ENCODE measurements at regions not wholly inside any gene's neighbourhood (a gene's known extent, or its start where the extent isn't known, plus 50 kb on each side); places are given as distances from the start of the nearest gene placed in this dataset.
"Not testable (repeated sequence)": the region's sequence is repeated elsewhere in the genome, so short reads cannot be mapped to it uniquely, and the experiment has no call there.

GRCh38 chr5:40437452-40437861 is 242.3 kb upstream of the PTGER4 start:
- DNase-seq (ENCODE audit: unreplicated experiment), result peak; percentile 75
- POLR2A ChIA-PET, result interaction anchor here (0.6 to 1.7 kb wide), 11 partner anchors 9 to 242 kb away, joined by 3 to 7 read pairs (median 3); partner anchors contain the start of gene PTGER4
- H3K4me3 Mint-ChIP-seq (ENCODE audit: unreplicated experiment), result no peak overlapping the region

GRCh38 chr5:40436535-40437237 is 243.0 kb upstream of the PTGER4 start:
- H3K4me1 Mint-ChIP-seq (ENCODE audit: insufficient read depth, unreplicated experiment), result peaks cover 4% of the 10 kb centered on the region
- intact Hi-C loops (cut with micrococcal nuclease), result no loop called here
- ChIA-PET POLR2A (interaction anchor here (0.6 to 1.7 kb wide), 7 partner anchors 12 to 766 kb away, joined by 3 to 7 read pairs (median 4); partner anchors contain the start of gene PTGER4), CTCF (interaction anchor here (0.7 to 1.1 kb wide), 3 partner anchors 27 to 65 kb away, joined by 3 read pairs; no protein-coding TSS in a partner anchor)
- TF ChIP-seq CTCF (IDR thresholded peaks at IDR 0.05; ENCODE audit: unreplicated experiment), result no peak
- no peak overlapping the region for H3K4me3 Mint-ChIP-seq (ENCODE audit: unreplicated experiment)
- no peaks in the 10 kb centered on the region for H3K27me3 Mint-ChIP-seq (ENCODE audit: insufficient read depth, unreplicated experiment)
- H3K9me3 Mint-ChIP-seq (ENCODE audit: unreplicated experiment), result no peaks in the 10 kb centered on the region
- no peak overlapping the region for H3K27ac Mint-ChIP-seq (ENCODE audit: low read depth, unreplicated experiment)
- BruUV-seq (replicated peaks), result no TSS peak
- DNase-seq (ENCODE audit: unreplicated experiment), result no peak
- H3K36me3 Mint-ChIP-seq (ENCODE audit: insufficient read depth, unreplicated experiment), result no peaks in the 10 kb centered on the region

More at GRCh38 chr5:40437452-40437861, 242.3 kb upstream of the PTGER4 start:
- Mint-ChIP-seq H3K36me3 (ENCODE audit: insufficient read depth, unreplicated experiment) (no peaks in the 10 kb centered on the region), H3K9me3 (ENCODE audit: unreplicated experiment) (no peaks in the 10 kb centered on the region), H3K27me3 (ENCODE audit: insufficient read depth, unreplicated experiment) (no peaks in the 10 kb centered on the region), H3K27ac (ENCODE audit: low read depth, unreplicated experiment) (no peak overlapping the region), H3K4me1 (ENCODE audit: insufficient read depth, unreplicated experiment) (peaks cover 4% of the 10 kb centered on the region)
- BruUV-seq (replicated peaks), result no TSS peak
- intact Hi-C loops (cut with micrococcal nuclease), result no loop called here
- CTCF ChIA-PET, result interaction anchor here (0.6 to 1.1 kb wide), 5 partner anchors 9 to 488 kb away, joined by 3 to 4 read pairs (median 3); no protein-coding TSS in a partner anchor
- TF ChIP-seq CTCF (IDR thresholded peaks at IDR 0.05; ENCODE audit: unreplicated experiment), result no peak

- intact Hi-C loops (cut with micrococcal nuclease); H3K36me3 Mint-ChIP-seq (ENCODE audit: insufficient read depth, unreplicated experiment); H3K27ac Mint-ChIP-seq (ENCODE audit: low read depth, unreplicated experiment); H3K9me3 Mint-ChIP-seq (ENCODE audit: unreplicated experiment); DNase-seq (ENCODE audit: unreplicated experiment); BruUV-seq (replicated peaks); H3K4me3 Mint-ChIP-seq (ENCODE audit: unreplicated experiment); H3K4me1 Mint-ChIP-seq (ENCODE audit: insufficient read depth, unreplicated experiment); H3K27me3 Mint-ChIP-seq (ENCODE audit: insufficient read depth, unreplicated experiment); POLR2A ChIA-PET: not testable (repeated sequence)
- CTCF ChIA-PET, result interaction anchor here (0.7 kb wide), 4 partner anchors 8 to 321 kb away, joined by 3 to 4 read pairs (median 3); no protein-coding TSS in a partner anchor
These were observed 244.0 kb upstream of the PTGER4 start for GRCh38 chr5:40435706-40436105.

GRCh38 chr5:40432836-40433235 is 246.9 kb upstream of the PTGER4 start:
- Mint-ChIP-seq H3K36me3 (ENCODE audit: insufficient read depth, unreplicated experiment) (no peaks in the 10 kb centered on the region), H3K4me1 (ENCODE audit: insufficient read depth, unreplicated experiment) (peaks cover 23% of the 10 kb centered on the region), H3K27me3 (ENCODE audit: insufficient read depth, unreplicated experiment) (no peaks in the 10 kb centered on the region), H3K27ac (ENCODE audit: low read depth, unreplicated experiment) (no peak overlapping the region), H3K4me3 (ENCODE audit: unreplicated experiment) (no peak overlapping the region), H3K9me3 (ENCODE audit: unreplicated experiment) (no peaks in the 10 kb centered on the region)
- no peak for DNase-seq (ENCODE audit: unreplicated experiment)
- TF ChIP-seq CTCF (IDR thresholded peaks at IDR 0.05; ENCODE audit: unreplicated experiment), result no peak
- CTCF ChIA-PET, result no interaction called here
- intact Hi-C loops (cut with micrococcal nuclease), result no loop called here
- POLR2A ChIA-PET, result interaction anchor here (5.3 kb wide), 1 partner anchor 21 kb away, joined by 48 read pairs; no protein-coding TSS in a partner anchor
- BruUV-seq (replicated peaks), result no TSS peak

Data from MCF 10A (cell line).